B cell (primary cell): ENCODE measurements at regions not wholly inside any gene's neighbourhood (a gene's known extent, or its start where the extent isn't known, plus 50 kb on each side); places are given as distances from the start of the nearest gene placed in this dataset.

Experiments
- ATAC-seq: fragments of 200-7000 bp; cut with Tn5 transposase; one replicate; pipeline ENCODE4 v1.10.0; 2021; ENCODE audit warnings: low read depth, mild to moderate bottlenecking, moderate number of reproducible peaks, moderate library complexity
- CTCF ChIA-PET: fragments of 350-600 bp; sonication (Branson Sonifier 250); formaldehyde crosslinking; loops from one replicate; lab custom pipeline; 2021; ENCODE audit warnings: antibody characterized with exemption, inconsistent platforms; lab: Charles Lee
- POLR2A ChIA-PET: fragments of 350-600 bp; sonication (Branson Sonifier 250); formaldehyde crosslinking; loops from one replicate; lab custom pipeline; 2021; ENCODE audit warnings: antibody characterized with exemption; lab: Charles Lee
- DNase-seq: peaks from one replicate; pipeline ENCODE4 v3.0.0; 2013
- H2AFZ ChIP-seq: 2 replicates; pipeline ENCODE4 v1.6.1; 2012; ENCODE audit warnings: mild to moderate bottlenecking, low read depth, low read length; ENCODE audit not compliant: insufficient read depth, poor library complexity, severe bottlenecking
- H3K27ac ChIP-seq, 2 donors: 1 replicate in 1 of 2; 2 replicates in 1 of 2; pipeline ENCODE4 v1.5.1; 2012 to 2013; ENCODE audit warnings: low read length in 2 of 2, mild to moderate bottlenecking in 2 of 2, moderate library complexity in 1 of 2
- H3K27me3 ChIP-seq, 4 experiments: fragments of 200-600 bp in 1 of 4; sonication (generic) in 1 of 4; replicated peaks in 1 of 4; 1 replicate in 2 of 4; 2 replicates in 2 of 4; pipeline versions ENCODE4 v1.6.1 to v1.7.0; 2013 to 2016; ENCODE audit warnings: low read length in 3 of 4, mild to moderate bottlenecking in 2 of 4, mixed read lengths in 1 of 4, moderate library complexity in 1 of 4; ENCODE audit not compliant: insufficient read depth in 4 of 4, control insufficient read depth in 3 of 4; ENCODE audit errors: control extremely low read depth in 1 of 4
- H3K36me3 ChIP-seq, 2 experiments: replicated peaks in 1 of 2; 1 replicate in 1 of 2; 2 replicates in 1 of 2; pipeline versions ENCODE4 v1.6.1 to v1.7.1; 2013; ENCODE audit warnings: low read length in 1 of 2; ENCODE audit not compliant: insufficient read depth in 2 of 2, control insufficient read depth in 1 of 2; ENCODE audit errors: control extremely low read depth in 1 of 2, extremely low read depth in 1 of 2
- H3K4me1 ChIP-seq, 2 donors: fragments of 200-600 bp in 1 of 2; sonication (generic) in 1 of 2; 1 replicate in 1 of 2; 2 replicates in 1 of 2; pipeline versions ENCODE4 v1.5.1 to v1.6.1; 2013 to 2017; ENCODE audit warnings: low read length in 2 of 2; ENCODE audit not compliant: control insufficient read depth in 2 of 2, insufficient read depth in 2 of 2
- H3K4me2 ChIP-seq: replicated peaks from 2 replicates; pipeline ENCODE3; 2012; ENCODE audit warnings: mild to moderate bottlenecking, low read depth, low read length; ENCODE audit not compliant: poor library complexity, severe bottlenecking
- H3K4me3 ChIP-seq, 5 experiments: fragments of 200-600 bp in 1 of 5; sonication (generic) in 1 of 5; 1 replicate in 3 of 5; 2 replicates in 2 of 5; pipeline versions ENCODE4 v1.5.1 to v1.7.0; 2011 to 2016; ENCODE audit warnings: low read length in 4 of 5, mild to moderate bottlenecking in 4 of 5, low read depth in 2 of 5, control low read depth in 1 of 5, moderate library complexity in 1 of 5; ENCODE audit not compliant: insufficient read depth in 1 of 5; ENCODE audit errors: control extremely low read depth in 1 of 5, extremely low read depth in 1 of 5
- H3K79me2 ChIP-seq: fragments of 200-600 bp; sonication (generic); one replicate; pipeline ENCODE4 v1.6.0; 2016; ENCODE audit warnings: low read length; ENCODE audit not compliant: control insufficient read depth, insufficient read depth
- H3K9ac ChIP-seq: fragments of 200-600 bp; sonication (generic); 2 replicates; pipeline ENCODE4 v1.6.1; 2017; ENCODE audit warnings: mild to moderate bottlenecking, low read length, moderate library complexity
- H3K9me3 ChIP-seq, 3 donors: one replicate each; pipeline versions ENCODE4 v1.6.1 to v1.7.1; 2013; ENCODE audit warnings: low read length in 2 of 3; ENCODE audit not compliant: control insufficient read depth in 2 of 3, insufficient read depth in 1 of 3; ENCODE audit errors: control extremely low read depth in 1 of 3
- H4K20me1 ChIP-seq: 2 replicates; pipeline ENCODE4 v1.6.0; 2012; ENCODE audit warnings: mild to moderate bottlenecking, low read length; ENCODE audit not compliant: insufficient read depth, control insufficient read depth, poor library complexity, severe bottlenecking
- H3K27ac Mint-ChIP-seq: one replicate; pipeline ENCODE4 v1.8.0; 2021; ENCODE audit warnings: mixed read lengths
- H3K27me3 Mint-ChIP-seq: one replicate; pipeline ENCODE4 v1.8.0; 2021; ENCODE audit warnings: mixed read lengths
- H3K4me1 Mint-ChIP-seq: one replicate; pipeline ENCODE4 v1.8.0; 2021; ENCODE audit warnings: mixed read lengths
- H3K4me3 Mint-ChIP-seq: one replicate; pipeline ENCODE4 v1.8.0; 2021; ENCODE audit warnings: mixed read lengths
- H3K9me3 Mint-ChIP-seq: one replicate; pipeline ENCODE4 v1.8.0; 2022; ENCODE audit warnings: mixed read lengths; ENCODE audit not compliant: insufficient read depth
- CTCF ChIP-seq: fragments of 200-600 bp; IDR thresholded peaks from one replicate; pipeline ENCODE4 v1.8.0; 2022; ENCODE audit warnings: antibody characterized with exemption, mild to moderate bottlenecking
- EZH2 ChIP-seq: IDR thresholded peaks from 2 replicates; pipeline ENCODE4 v1.6.1; 2012; ENCODE audit warnings: borderline replicate concordance, low read depth, mild to moderate bottlenecking, moderate library complexity, low read length; ENCODE audit not compliant: insufficient read depth, poor library complexity, severe bottlenecking
- WGBS: methylation state at CpG from one replicate; pipeline ENCODE4 v1.1.5; 2013; ENCODE audit warnings: missing lambda C conversion rate; ENCODE audit not compliant: insufficient coverage; 5-methylcytosine and 5-hydroxymethylcytosine counted together
- intact Hi-C: fragments of 100-400 bp; cut with micrococcal nuclease; formaldehyde crosslinking; loops from one replicate; pipeline ENCODE4 v1.10.0; 2022

- Mint-ChIP-seq H3K9me3 (peaks cover 2% of the 10 kb centered on the region), H3K4me1 (no peaks in the 10 kb centered on the region), H3K27me3 (no peaks in the 10 kb centered on the region), H3K27ac (no peak overlapping the region), H3K4me3 (no peak overlapping the region)
- CTCF ChIA-PET: no interaction called here
- intact Hi-C loops: no loop called here
- H3K9me3 ChIP-seq: peaks cover 0 to 4% (median 0%) of the 10 kb centered on the region in 3 donors
- H3K36me3 ChIP-seq: no peaks in the 10 kb centered on the region
- H3K27me3 ChIP-seq: no peaks in the 10 kb centered on the region
- no peak overlapping the region for H3K9ac ChIP-seq
- ATAC-seq (no peak), DNase-seq (no peak)
- no peak for TF ChIP-seq CTCF
- TF ChIP-seq EZH2: no peak
- H3K4me3 ChIP-seq: no peak overlapping the region
- no peak overlapping the region for H3K27ac ChIP-seq
- no peaks in the 10 kb centered on the region for H4K20me1 ChIP-seq
- H3K4me2 ChIP-seq: no peak overlapping the region
- POLR2A ChIA-PET: no interaction called here
- H3K4me1 ChIP-seq: no peaks in the 10 kb centered on the region
- H2AFZ ChIP-seq: no peak overlapping the region
- WGBS: no CpG with 5 or more reads among the region's 1 CpG
- H3K79me2 ChIP-seq: no peaks in the 10 kb centered on the region
Measured at GRCh38 chr6:67914419-67914818, 720.7 kb upstream of the ADGRB3 start.

GRCh38 chr6:67909354-67909753 is 725.7 kb upstream of the ADGRB3 start:
- Histone ChIP-seq H3K9ac (no peak overlapping the region), H3K4me1 (no peaks in the 10 kb centered on the region), H4K20me1 (no peaks in the 10 kb centered on the region), H3K27ac (no peak overlapping the region), H3K9me3 (peaks cover 0 to 4% (median 0%) of the 10 kb centered on the region in 3 donors), H3K4me3 (no peak overlapping the region), H3K27me3 (no peaks in the 10 kb centered on the region), H3K4me2 (no peak overlapping the region), H2AFZ (no peak overlapping the region), H3K79me2 (no peaks in the 10 kb centered on the region), H3K36me3 (no peaks in the 10 kb centered on the region)
- no peak overlapping the region for H3K27ac Mint-ChIP-seq
- peaks cover 8% of the 10 kb centered on the region for H3K9me3 Mint-ChIP-seq
- ATAC-seq (no peak), DNase-seq (no peak)
- POLR2A ChIA-PET: no interaction called here
- intact Hi-C loops: no loop called here
- TF ChIP-seq CTCF (no peak), EZH2 (no peak)
- H3K4me1 Mint-ChIP-seq: no peaks in the 10 kb centered on the region
- CTCF ChIA-PET: no interaction called here
- no CpG with 5 or more reads among the region's 2 CpGs for WGBS
- no peak overlapping the region for H3K4me3 Mint-ChIP-seq
- H3K27me3 Mint-ChIP-seq: no peaks in the 10 kb centered on the region
